ENCODE measurements at regions not wholly inside any gene's neighbourhood (a gene's known extent, or its start where the extent isn't known, plus 50 kb on each side); places are given as distances from the start of the nearest gene placed in this dataset.

GRCh38 chr3:118098827-118099226, 935.8 kb downstream of the IGSF11 start:
- no peaks in the 10 kb centered on the region for H3K9me3 Mint-ChIP-seq
- DNase-seq (ENCODE audit: extremely low spot score, unreplicated experiment) = no peak
- no peaks in the 10 kb centered on the region for H3K36me3 Mint-ChIP-seq
- H3K27ac Mint-ChIP-seq = no peak overlapping the region
- TF ChIP-seq CTCF (conservative IDR thresholded peaks at IDR 0.05) = no peak
- no peaks in the 10 kb centered on the region for H3K4me1 Mint-ChIP-seq (ENCODE audit: unreplicated experiment)
- H3K27me3 Mint-ChIP-seq = peaks cover 4% of the 10 kb centered on the region
- H3K4me3 Mint-ChIP-seq = no peak overlapping the region

GRCh38 chr3:118101891-118102290, 932.8 kb downstream of the IGSF11 start:
- H3K4me1 Mint-ChIP-seq (ENCODE audit: unreplicated experiment) = no peaks in the 10 kb centered on the region
- H3K9me3 Mint-ChIP-seq = no peaks in the 10 kb centered on the region
- no peak overlapping the region for H3K27ac Mint-ChIP-seq
- no peak for DNase-seq (ENCODE audit: extremely low spot score, unreplicated experiment)
- H3K4me3 Mint-ChIP-seq = no peak overlapping the region
- no peak for TF ChIP-seq CTCF (conservative IDR thresholded peaks at IDR 0.05)
- H3K36me3 Mint-ChIP-seq = no peaks in the 10 kb centered on the region
- H3K27me3 Mint-ChIP-seq = peaks cover 4% of the 10 kb centered on the region

GRCh38 chr3:118102737-118103136, 931.9 kb downstream of the IGSF11 start:
- H3K27ac Mint-ChIP-seq = no peak overlapping the region
- no peaks in the 10 kb centered on the region for H3K36me3 Mint-ChIP-seq
- H3K27me3 Mint-ChIP-seq = peaks cover 4% of the 10 kb centered on the region
- DNase-seq (ENCODE audit: extremely low spot score, unreplicated experiment) = no peak
- TF ChIP-seq CTCF (conservative IDR thresholded peaks at IDR 0.05) = no peak
- H3K4me1 Mint-ChIP-seq (ENCODE audit: unreplicated experiment) = no peaks in the 10 kb centered on the region
- no peak overlapping the region for H3K4me3 Mint-ChIP-seq
- no peaks in the 10 kb centered on the region for H3K9me3 Mint-ChIP-seq

- no peak overlapping the region for H3K27ac Mint-ChIP-seq
- H3K9me3 Mint-ChIP-seq = no peaks in the 10 kb centered on the region
- no peaks in the 10 kb centered on the region for H3K36me3 Mint-ChIP-seq
- no peak for DNase-seq (ENCODE audit: extremely low spot score, unreplicated experiment)
- H3K4me3 Mint-ChIP-seq = no peak overlapping the region
- no peaks in the 10 kb centered on the region for H3K27me3 Mint-ChIP-seq
- no peak for TF ChIP-seq CTCF (conservative IDR thresholded peaks at IDR 0.05)
- peaks cover 6% of the 10 kb centered on the region for H3K4me1 Mint-ChIP-seq (ENCODE audit: unreplicated experiment)
Measured at GRCh38 chr3:118108201-118108600, 926.4 kb downstream of the IGSF11 start.

GRCh38 chr3:118108769-118109168, 925.9 kb downstream of the IGSF11 start:
- no peak for DNase-seq (ENCODE audit: extremely low spot score, unreplicated experiment)
- Mint-ChIP-seq H3K4me3 (no peak overlapping the region), H3K36me3 (no peaks in the 10 kb centered on the region), H3K9me3 (no peaks in the 10 kb centered on the region), H3K4me1 (ENCODE audit: unreplicated experiment) (peaks cover 6% of the 10 kb centered on the region), H3K27me3 (no peaks in the 10 kb centered on the region), H3K27ac (no peak overlapping the region)
- TF ChIP-seq CTCF (conservative IDR thresholded peaks at IDR 0.05) = no peak

GRCh38 chr3:118110211-118110610, 924.4 kb downstream of the IGSF11 start:
- H3K4me3 Mint-ChIP-seq = no peak overlapping the region
- H3K36me3 Mint-ChIP-seq = no peaks in the 10 kb centered on the region
- no peak overlapping the region for H3K27ac Mint-ChIP-seq
- TF ChIP-seq CTCF (conservative IDR thresholded peaks at IDR 0.05) = no peak
- no peaks in the 10 kb centered on the region for H3K9me3 Mint-ChIP-seq
- no peaks in the 10 kb centered on the region for H3K27me3 Mint-ChIP-seq
- DNase-seq (ENCODE audit: extremely low spot score, unreplicated experiment) = no peak
- H3K4me1 Mint-ChIP-seq (ENCODE audit: unreplicated experiment) = peaks cover 6% of the 10 kb centered on the region

All from type B pancreatic cell (in vitro differentiated cells).